Right lobe of liver (tissue), 6 donors: ENCODE measurements at regions not wholly inside any gene's neighbourhood (a gene's known extent, or its start where the extent isn't known, plus 50 kb on each side); places are given as distances from the start of the nearest gene placed in this dataset.
"Not testable (repeated sequence)": the region's sequence is repeated elsewhere in the genome, so short reads cannot be mapped to it uniquely, and the experiment has no call there.

Experiments
- ATAC-seq, 4 donors: fragments of 200-7000 bp; cut with Tn5 transposase; one replicate each; pipeline ENCODE4 v1.9.1; 2020; ENCODE audit warnings: mild to moderate bottlenecking in 4 of 4, moderate library complexity in 4 of 4
- DNase-seq, 3 donors: peaks; one replicate each; pipeline ENCODE4 v3.0.0-alpha.2; 2020
- H3K27ac ChIP-seq, 3 donors: fragments of 200-600 bp; one replicate each; pipeline ENCODE4 v1.8.0; 2022
- H3K27me3 ChIP-seq, 2 donors: fragments of 200-600 bp; one replicate each; pipeline ENCODE4 v1.8.0; 2022
- H3K36me3 ChIP-seq, 4 donors: fragments of 200-600 bp; sonication (generic) in 1 of 4; one replicate each; pipeline versions ENCODE4 v1.5.1 to v1.8.0; 2017 to 2022; ENCODE audit warnings: control low read depth in 1 of 4
- H3K4me1 ChIP-seq, 4 donors: fragments of 200-600 bp; sonication (generic) in 1 of 4; one replicate each; pipeline versions ENCODE4 v1.5.1 to v1.8.0; 2017 to 2022; ENCODE audit warnings: control low read depth in 1 of 4
- H3K4me3 ChIP-seq, 3 donors: fragments of 200-600 bp; one replicate each; pipeline ENCODE4 v1.8.0; 2022
- H3K9me3 ChIP-seq, 4 donors: fragments of 200-600 bp; sonication (generic) in 1 of 4; one replicate each; pipeline versions ENCODE4 v1.5.1 to v1.8.0; 2017 to 2022; ENCODE audit warnings: control low read depth in 1 of 4
- POLR2A ChIP-seq: fragments of 450-650 bp; IDR thresholded peaks from one replicate; pipeline ENCODE4 v1.6.1; 2017; ENCODE audit warnings: antibody characterized with exemption, mild to moderate bottlenecking
- WGBS: methylation state at CpG from one replicate; pipeline ENCODE4 v1.1.6; 2018; ENCODE audit warnings: low coverage, low lambda C conversion rate; ENCODE audit not compliant: insufficient coverage; ENCODE audit errors: missing lambda C conversion rate; 5-methylcytosine and 5-hydroxymethylcytosine counted together
- intact Hi-C, 2 donors: fragments of 100-400 bp; cut with DNase I; formaldehyde crosslinking; loops; one replicate each; pipeline versions ENCODE4 v1.11.2 to v1.14.1; 2022
- TF ChIP-seq, protein P1 (sequence below), 4 donors: fragments of 200-600 bp in 3 of 4; fragments of 450-650 bp in 1 of 4; IDR thresholded peaks; one replicate each; pipeline versions ENCODE4 v1.5.1 to v1.8.0; 2016 to 2022; ENCODE audit warnings: antibody characterized with exemption in 4 of 4, mild to moderate bottlenecking in 2 of 4
- donor health status: DM: no; HTN: yes; CAD: no.
- donor health status: DM: no; HTN: no; CAD: no.
- donor health status: DM: no; HTN: no; CAD: no.
- donor health status: DM: no; HTN: yes; CAD: no.
- donor health status: DM: no; HTN: yes; CAD: no.

DNA sequence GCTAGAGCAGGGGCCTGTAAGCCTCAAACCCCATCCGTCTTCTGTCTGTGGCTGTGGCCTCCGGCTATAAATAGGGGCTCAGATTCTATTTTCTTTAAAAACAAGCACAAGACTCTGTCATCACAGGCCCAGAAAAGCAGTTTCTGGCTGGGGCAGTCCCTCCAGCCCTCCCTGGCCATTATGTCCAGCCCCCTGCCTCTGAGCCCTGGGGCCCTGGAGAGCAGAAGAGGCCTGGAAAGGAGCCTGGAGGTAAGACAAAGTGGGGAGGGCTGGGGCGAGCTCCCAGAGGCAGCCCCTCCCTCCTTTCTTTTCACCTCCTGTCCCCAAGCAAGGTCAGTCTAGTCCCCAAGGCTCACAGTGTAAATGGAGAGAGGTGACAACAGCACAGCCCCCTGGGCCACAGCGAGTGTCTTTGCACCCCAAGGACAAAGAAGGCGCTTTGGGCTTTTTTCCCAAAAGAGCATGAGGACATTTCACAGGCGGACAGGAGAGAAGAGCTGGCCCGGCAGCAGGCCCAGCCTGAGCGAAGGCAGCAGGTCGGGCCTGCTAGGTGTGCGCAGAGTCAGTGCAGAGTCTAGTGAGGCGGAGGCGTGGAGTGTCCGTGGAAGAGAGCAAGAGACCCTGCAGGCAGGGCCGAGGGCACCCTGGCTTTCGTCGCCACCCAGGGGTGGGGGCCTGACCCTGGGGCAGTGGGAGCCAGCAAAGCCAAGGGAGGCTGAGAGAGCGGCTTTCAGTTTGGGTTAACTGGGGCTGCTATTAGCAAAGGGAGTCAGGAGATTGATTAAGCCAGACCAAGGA, 188.3 kb downstream of the TBC1D2B start:
- ATAC-seq (no peak), DNase-seq (no peak)
- Histone ChIP-seq H3K4me1 (no peaks in the 10 kb centered on the region), H3K27me3 (no peaks in the 10 kb centered on the region), H3K9me3 (no peaks in the 10 kb centered on the region), H3K27ac (no peak overlapping the region), H3K4me3 (no peak overlapping the region), H3K36me3 (no peaks in the 10 kb centered on the region)
- intact Hi-C loops = no loop called here
- WGBS = 84% methylated on average over 14 of the region's 17 CpGs
- TF ChIP-seq, protein P1, sequence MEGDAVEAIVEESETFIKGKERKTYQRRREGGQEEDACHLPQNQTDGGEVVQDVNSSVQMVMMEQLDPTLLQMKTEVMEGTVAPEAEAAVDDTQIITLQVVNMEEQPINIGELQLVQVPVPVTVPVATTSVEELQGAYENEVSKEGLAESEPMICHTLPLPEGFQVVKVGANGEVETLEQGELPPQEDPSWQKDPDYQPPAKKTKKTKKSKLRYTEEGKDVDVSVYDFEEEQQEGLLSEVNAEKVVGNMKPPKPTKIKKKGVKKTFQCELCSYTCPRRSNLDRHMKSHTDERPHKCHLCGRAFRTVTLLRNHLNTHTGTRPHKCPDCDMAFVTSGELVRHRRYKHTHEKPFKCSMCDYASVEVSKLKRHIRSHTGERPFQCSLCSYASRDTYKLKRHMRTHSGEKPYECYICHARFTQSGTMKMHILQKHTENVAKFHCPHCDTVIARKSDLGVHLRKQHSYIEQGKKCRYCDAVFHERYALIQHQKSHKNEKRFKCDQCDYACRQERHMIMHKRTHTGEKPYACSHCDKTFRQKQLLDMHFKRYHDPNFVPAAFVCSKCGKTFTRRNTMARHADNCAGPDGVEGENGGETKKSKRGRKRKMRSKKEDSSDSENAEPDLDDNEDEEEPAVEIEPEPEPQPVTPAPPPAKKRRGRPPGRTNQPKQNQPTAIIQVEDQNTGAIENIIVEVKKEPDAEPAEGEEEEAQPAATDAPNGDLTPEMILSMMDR (IDR thresholded peaks at IDR 0.05) = no peak
- TF ChIP-seq POLR2A = no peak

DNA sequence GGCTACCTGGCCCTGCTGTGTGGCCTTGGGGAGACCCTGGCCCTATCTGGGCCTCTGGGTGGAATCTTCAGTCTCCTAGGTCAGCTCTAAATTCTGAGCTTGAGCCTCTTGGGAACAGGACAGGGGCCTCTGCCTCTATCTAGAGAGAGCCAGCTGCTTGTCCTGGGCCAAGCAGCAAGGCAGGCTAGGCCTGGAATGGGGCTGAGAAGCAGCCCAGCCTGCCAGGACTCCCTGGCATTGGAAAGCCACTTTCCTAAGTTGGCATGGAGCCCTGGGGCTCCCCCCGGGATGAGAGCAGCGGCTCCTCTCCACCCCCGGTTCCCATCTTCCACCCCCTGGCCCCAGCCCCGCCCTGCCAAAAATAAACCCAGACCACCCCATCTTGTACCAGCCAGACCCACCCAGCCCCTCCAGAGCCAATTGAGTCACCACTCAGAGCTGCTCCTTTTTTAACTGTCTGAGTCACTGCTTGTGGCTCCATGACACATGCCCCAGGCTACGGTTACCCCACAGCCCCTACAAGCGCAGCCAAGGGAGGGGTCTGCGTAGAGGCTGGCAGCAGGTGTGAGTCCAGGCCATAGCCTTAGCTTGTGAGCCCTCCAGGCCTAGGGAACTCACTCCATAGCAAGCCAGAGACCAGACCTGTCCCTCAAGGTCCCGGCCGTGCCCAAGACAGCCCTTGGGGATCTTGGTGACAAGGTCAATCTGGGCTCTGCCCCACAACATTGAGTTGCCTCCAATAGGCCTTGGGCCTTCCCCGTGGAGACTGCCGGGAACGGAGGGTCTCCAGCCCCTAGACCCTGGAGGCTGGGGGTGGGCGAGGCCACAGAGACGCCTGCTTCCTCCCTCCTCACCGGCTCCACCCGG, 189.7 kb downstream of the TBC1D2B start:
- H3K27me3 ChIP-seq, H3K27ac ChIP-seq, H3K36me3 ChIP-seq, H3K9me3 ChIP-seq, DNase-seq, ATAC-seq, H3K4me3 ChIP-seq, intact Hi-C loops, H3K4me1 ChIP-seq: not testable (repeated sequence)
- no CpG with 5 or more reads among the region's 16 CpGs for WGBS

DNA sequence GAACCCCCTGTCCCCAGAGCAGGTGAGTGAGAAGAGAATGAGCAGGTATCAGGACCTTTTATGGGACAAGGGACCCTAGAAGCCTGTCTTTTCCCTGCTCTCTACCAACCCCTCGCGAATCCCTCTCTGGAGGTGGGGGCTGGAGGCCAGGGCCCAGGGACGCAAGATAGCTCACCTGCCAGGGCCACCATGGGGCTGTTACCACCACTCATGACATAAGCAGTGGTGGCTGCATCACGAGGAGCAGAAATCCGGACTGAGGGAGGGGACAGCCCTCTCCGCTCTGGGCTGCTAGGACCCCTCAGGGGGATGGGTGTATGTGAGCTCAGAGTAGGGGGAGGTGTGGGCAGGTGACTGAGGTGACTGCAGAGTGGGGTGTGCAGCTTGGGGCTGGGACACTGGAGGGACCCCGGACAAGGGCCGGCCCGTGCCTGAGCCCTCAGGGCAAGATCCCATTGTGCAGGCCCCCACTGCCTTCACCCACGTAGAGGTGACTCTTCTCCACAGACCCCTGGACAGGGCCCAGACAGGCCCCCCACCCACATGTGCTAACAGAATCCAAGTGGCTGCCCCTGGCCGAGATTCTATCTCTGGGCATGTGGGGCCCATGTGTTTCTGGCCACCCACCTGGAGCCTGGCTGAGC, 190.6 kb downstream of the TBC1D2B start:
- Histone ChIP-seq H3K4me1 (no peaks in the 10 kb centered on the region), H3K4me3 (no peak overlapping the region), H3K27ac (no peak overlapping the region), H3K9me3 (no peaks in the 10 kb centered on the region), H3K27me3 (no peaks in the 10 kb centered on the region), H3K36me3 (no peaks in the 10 kb centered on the region)
- TF ChIP-seq, protein P1 (IDR thresholded peaks at IDR 0.05) = no peak
- no peak for TF ChIP-seq POLR2A
- no CpG with 5 or more reads among the region's 11 CpGs for WGBS
- ATAC-seq = no peak
- no peak for DNase-seq
- intact Hi-C loops = no loop called here

DNA sequence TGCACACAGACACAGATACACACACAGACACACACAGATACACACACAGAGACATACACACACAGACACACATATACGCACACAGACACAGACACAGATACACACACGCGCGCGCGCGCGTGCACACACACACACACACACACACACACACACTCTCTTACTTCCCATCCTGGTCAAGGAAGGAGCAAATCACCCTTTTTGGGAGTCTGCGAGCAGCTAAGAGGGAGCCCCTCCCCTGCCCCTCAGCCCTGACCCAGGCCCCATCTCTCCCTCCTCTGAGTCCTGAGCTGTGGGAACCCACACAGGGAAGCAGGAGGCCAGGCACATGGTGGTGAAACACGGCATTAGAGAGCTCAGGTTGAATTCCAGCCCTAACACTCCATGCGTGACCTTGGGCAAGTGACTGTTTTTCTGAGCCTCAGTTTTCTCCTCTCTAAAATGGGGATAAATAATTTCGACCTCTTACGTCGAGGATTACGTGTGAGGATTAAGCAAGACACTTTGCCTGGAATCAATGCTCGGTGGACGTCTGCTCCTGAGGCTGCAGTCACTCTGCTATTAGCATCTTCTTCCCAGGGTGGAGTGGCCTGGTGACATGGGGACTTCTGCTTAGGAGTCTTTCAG, 191.5 kb downstream of the TBC1D2B start:
- ATAC-seq, H3K36me3 ChIP-seq, H3K4me1 ChIP-seq, DNase-seq, H3K9me3 ChIP-seq, H3K27ac ChIP-seq, intact Hi-C loops, H3K27me3 ChIP-seq, H3K4me3 ChIP-seq: not testable (repeated sequence)
- WGBS = 96% methylated on average over 13 of the region's 17 CpGs

DNA sequence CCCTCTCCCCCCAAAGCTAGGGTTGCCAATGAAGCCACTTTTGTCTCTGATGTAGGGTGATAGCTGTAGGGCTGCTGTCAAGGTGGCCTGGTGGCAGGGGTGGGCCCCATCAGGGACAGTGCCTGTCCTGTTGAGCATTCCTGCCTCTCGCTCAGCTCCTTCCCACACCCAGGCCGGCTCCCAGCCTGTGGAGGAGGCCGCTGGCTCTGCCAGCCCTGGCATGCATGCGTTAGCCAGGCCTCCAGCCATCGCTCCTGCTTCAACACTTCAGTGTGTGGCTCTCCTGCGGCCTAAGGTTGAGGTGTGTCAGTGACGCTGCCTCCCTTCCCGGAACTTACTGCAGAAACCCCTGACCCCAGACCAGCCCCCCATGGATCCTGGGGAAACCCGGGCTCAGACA, 194.5 kb downstream of the TBC1D2B start:
- H3K27me3 ChIP-seq, intact Hi-C loops: not testable (repeated sequence)
- no CpG with 5 or more reads among the region's 9 CpGs for WGBS

More for the DNA sequence above, 194.5 kb downstream of the TBC1D2B start:
- not testable (repeated sequence) for H3K9me3 ChIP-seq, H3K4me1 ChIP-seq, H3K4me3 ChIP-seq, H3K36me3 ChIP-seq, H3K27ac ChIP-seq, ATAC-seq, DNase-seq
